Hematopoietic multipotent progenitor cell treated with erythropoietin and hydrocortisone succinate and interleukin-3 and kit ligand, for 4 days (in vitro differentiated cells): ENCODE measurements at regions not wholly inside any gene's neighbourhood (a gene's known extent, or its start where the extent isn't known, plus 50 kb on each side); places are given as distances from the start of the nearest gene placed in this dataset.

Experiments used
- DNase-seq: peaks from one replicate; pipeline ENCODE4 v3.0.0-alpha.2; 2015

DNA sequence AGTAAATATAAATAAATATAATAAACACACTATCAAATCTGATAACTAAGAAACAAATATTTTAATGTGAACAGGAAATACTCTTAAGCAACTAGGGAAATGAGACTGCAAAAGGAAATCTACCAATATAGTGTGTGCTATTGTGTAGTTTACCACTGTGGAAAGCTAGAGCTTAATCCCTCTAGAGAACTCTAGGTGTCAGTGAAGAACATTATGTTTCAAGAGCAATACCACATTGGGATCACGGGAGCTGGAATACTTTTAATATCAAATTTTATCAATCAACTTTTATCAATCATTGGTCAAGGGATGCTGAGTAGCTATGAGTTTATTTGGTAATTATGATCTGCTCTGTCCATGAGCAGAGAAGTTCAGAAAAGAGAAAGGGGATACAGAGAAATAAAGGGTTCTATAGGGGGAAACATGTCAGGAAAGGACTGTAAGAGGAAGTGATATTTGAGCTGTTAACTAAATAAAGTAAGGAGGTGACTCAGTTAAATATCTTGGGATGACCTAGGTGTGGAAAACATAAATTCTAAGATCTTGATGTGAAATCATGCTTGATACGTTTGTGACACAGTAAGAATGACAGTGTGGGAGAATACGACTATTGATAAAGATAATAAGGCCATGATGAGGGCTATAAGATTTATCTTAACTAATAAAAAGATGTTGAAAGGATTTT lies 762.2 kb upstream of the ALCAM start:
- DNase-seq, result peak; percentile 12

DNA sequence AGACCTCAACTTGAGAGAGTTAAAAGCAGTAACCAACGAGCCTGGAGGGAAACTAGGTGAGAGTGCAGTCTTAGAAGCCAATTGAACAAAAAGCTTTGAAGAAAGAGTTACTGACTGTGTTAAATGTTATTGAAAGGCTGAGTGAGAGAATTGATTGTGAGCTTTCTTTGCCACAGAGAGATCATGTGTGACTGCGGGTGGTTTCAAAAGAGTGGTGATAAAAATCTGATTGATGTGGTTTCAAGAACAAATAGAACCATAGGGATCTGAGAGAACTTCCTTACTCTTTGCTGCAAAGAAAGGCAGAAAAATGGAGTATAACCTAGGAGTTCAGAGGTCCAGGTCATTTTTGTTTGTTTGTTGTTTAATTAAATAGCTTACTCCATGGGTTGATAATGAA lies 759.9 kb upstream of the ALCAM start:
- DNase-seq, result peak; percentile 4

DNA sequence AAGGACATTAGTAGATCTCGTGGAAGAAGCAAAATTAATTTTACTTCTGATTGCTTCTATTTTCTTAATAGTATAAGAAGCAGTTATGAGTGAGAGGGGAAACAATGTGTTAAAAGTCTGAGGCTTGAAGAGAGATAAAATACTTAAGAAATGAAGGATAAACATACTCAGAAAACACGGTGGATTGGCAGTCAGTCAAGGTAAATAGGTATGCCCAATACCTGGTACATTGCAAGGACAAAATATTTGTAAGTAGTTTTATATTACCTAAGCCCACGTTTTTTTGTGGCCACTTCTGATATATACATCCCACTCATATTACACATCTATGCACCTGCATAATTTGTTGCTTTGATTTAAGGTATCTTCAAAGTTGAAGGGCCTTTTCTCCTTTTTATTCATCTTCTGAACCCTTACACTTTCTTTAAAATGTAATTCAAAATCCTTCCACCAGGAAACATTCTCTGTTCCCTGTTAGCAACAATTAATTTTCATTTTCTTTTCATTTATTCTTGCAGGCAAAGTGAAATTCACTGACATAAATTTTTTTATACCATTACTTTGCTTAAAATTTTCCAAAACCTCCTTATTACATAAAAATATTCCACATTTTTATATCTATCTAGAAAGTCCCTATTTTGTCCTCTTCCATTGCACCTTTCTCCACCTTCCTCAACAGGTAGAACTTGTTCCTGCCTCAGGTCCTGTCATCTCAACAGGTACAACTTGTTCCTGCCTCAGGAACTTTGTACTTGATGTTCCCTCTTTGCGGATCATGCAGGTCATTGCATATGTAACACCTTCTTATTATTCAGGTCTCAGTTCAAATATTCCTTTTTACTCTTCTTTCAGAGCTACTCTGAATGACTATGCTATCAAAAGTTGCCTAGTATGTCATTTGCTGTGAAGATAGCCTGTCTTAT lies 755.7 kb upstream of the ALCAM start:
- no peak for DNase-seq

DNA sequence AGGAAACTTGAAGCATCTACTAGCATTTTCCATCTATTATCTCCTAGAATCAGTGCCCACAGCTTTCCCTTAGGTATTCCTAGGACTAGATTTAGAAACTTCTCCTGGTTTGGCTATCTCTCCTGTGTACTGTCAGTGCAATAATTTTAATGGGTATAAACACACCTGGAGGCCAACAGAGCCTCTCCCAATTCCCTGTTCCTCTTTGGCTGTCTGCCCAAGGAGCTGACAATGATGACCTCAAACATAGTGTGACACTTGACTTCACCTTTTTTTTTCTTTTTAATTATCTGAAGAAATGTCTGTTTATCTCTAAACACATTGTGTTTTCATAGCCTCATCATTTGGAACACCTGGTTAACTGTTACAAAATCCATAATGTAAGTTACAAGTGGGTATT lies 754.5 kb upstream of the ALCAM start:
- DNase-seq, result no peak

DNA sequence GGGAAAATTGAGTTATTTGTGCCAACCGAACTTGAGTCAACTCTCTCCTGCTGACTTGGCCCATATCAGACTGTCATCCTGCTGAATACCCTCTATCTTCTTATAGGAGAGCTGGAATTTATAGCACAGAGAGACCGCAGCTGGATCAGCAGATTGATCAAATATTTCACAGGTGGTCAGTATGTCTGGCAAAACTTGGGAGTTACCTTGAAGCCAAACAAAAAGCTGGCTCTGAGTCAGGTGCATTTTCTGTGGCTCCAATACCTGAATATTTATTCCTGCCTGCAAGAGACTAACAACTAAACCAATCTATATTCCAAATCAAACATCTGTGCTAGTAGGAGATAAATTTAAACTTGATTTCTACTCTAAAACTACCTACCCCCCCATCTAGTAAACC lies 752.1 kb upstream of the ALCAM start:
- DNase-seq, result no peak

DNA sequence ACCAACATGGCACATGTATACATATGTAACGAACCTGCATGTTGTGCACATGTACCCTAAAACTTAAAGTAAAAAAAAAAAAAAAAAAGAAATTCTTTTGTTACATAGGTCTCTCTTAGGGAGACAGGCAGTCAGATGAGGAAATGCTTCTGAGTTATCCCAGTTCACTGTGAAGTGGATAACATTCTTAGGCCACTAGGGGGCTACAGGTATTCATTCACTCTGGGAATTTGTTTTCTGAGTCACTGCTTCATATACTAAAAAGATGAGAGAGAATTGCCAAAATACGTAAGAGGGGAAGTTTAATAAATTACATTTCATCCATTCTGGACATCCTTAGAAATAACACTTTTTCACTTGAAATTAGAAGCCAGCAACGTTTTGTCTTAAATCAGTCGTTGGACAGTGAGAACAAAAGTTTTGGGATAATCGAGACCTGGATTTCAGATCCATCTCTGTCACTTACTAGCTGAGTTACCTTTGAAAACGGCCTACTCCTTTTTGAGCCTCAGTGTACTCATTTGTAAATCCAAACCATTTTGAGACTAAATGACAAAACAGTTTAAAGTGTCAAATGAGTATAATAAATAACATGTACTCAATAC lies 738.4 kb upstream of the ALCAM start:
- peak; percentile 59 for DNase-seq

DNA sequence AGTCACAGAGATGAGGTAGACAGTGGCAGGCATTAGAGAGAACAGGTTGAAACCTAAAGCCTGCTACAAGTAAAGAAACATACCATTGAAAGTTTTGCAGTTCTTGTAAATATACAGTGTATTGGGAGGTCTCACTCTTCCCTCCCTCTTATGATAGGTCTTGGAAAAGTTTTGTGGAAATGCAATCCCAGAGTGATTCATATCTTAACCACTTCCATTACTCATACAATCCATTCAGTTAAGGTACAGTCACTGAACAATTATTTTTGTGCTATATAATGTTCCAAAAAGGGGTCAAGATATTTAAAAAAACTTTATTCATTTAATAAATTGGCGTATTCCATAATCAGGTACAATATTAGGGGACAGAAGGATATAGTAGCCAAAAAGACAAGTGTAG lies 737.7 kb upstream of the ALCAM start:
- no peak for DNase-seq

DNA sequence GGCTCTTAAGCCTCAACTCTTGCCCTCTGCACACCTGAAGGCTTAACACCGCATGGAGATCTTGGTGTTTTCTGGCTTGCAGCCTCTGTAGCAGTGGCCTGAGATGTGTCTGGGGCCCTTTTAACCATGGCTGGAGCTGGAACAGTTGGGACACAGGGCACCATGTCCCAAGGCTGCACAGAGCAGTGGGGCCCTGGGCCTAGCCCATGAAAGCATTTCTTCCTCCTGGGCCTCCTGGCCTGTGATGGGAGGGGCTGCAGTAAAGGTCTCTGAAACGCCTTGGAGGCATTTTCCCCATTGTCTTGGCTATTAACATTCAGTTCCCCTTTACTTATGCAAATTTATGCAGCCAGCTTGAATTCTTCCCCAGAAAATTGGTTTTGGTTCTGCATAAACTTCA lies 735.5 kb upstream of the ALCAM start:
- no peak for DNase-seq

DNA sequence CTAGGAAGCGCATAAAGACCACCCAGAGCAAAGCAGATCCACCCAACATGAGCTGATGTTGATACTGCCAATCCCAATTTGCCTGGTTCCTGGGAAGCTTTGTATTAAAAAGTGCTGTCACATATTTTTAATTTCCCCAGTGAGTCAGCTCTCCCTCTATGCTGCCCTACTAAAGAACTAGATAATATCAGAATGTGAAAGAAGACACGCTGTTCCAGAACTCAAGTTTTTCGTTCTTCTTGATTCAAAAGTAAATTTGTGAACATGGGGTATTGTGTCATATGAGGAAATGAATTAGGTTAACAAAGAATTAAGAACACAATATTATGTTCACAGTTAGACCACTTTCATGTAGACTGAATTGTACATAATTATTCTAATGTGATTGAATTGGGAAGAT lies 734.2 kb upstream of the ALCAM start:
- DNase-seq, result no peak

DNA sequence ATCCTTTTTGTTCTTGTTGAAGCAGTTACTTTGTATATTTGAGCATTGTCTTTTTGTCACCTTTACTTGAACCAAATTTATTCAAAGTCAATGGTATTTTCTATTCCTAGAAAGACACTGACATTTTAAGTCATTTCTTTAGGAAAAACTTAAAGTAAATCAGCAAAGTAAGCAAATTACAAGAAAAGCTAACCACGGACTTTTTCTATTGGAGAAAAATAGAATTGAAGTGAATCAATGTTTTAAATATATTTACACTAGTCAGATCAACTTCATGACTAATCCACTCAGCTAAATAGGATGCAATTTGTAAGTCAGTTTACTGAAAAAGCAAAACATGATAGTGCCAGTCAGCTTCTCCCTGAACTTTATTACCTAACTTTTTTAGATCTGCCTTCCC lies 733.8 kb upstream of the ALCAM start:
- DNase-seq, result no peak

DNA sequence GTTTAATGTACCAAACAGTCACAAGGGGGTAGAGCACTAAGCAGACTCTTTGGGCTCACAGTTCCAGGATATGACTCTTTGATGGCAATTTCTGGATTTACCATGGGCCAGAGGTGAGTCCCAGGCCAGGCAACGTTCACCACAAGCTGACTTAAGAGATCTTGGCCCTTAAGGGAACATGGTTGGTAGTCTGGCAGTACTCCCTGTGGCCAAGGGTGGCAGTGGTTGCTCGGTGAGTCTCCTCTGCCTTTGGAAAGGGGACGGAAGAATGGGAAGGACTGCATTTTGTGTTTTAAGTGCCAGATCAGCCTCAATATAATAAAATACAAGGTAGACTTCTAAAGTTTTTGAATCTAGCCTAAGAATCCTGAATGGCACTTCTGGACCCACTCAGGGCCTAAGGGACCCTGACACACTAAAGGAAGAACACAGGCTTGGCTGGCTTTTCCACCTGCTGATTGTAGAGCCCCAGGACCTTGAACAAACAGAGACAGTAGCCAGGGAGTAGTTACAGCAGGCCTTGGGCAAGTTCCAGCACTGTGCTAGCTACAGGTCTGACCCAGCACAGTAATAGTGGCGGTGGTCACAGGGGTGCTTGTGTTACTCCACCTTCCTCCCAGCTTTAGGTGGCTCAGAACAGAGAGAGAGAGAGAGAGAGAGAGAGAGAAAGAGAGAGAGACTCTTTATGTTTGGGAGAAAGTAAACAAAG lies 730.7 kb upstream of the ALCAM start:
- DNase-seq, result no peak

DNA sequence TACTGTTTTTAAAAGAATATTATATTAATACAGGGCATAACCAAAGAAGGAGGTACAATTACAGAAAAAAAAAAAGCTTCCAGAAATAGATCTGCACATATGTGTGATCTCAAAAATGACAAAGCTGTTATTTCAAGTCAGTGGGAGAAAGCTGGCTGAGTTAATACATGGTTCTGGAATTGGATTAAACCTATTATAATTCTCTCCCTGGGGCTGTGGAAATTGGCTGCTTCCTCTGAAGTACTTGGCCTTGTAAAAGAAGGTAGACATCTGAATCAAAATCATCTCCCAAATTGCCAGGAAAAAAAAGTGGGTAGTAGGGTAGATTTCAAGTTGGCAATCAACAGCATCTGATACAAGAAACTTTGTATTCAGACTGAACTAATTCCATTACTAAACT lies 723.9 kb upstream of the ALCAM start:
- no peak for DNase-seq

DNA sequence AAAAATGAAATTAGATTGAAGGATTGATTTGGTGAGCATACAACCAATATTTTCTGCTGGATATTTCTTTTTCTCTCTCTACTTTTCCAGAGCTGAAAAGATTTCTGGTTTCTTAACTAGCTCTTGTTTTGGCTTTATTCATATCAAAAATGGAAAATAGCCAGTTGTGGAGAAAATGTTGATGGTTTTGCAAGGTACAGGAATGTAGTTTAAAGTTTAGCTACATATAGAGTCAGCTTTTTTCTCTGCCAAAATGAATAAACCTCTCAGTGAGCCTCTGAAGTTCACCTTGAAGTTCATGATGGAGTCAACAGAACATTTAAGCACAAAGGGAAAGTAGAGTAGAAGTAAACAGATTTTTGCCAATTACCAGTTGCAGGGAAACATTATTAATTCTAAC lies 720.5 kb upstream of the ALCAM start:
- DNase-seq, result no peak

DNA sequence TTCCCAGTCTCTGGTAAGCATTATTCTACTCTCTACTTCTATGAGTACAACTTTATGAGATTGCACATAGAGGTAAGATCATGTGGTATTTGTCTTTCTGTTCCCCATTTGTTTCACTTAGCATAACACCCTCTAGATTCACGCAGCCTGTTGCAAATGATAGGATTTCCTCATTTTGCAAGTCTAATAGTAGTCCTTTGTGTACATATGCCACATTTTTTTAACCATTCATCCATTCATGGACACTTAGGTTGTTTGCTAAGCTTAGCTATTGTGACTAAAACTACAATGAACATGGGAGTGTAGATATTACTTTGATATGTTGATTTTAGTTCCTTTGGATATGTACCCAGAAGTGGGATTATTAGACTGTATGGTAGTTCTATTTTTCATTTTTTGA lies 717.9 kb upstream of the ALCAM start:
- DNase-seq, result no peak

DNA sequence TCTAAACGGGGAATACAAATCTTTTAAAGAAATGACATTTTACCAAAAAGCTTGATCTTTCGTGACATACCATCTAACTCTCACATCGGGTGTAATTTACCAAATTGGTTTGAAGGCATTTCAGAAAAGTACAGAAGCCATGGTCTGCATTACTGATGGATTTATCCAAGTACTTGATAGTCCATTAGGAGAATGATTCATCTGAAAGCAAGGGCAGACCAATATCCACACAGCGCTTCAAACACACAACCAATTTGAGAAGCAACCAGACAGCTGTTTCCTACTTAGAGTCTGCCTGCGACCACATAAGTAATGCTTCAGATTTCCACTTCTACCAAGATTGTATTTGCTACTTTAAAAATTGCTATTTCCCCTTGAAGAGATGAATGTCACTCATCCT lies 697.6 kb upstream of the ALCAM start:
- no peak for DNase-seq

DNA sequence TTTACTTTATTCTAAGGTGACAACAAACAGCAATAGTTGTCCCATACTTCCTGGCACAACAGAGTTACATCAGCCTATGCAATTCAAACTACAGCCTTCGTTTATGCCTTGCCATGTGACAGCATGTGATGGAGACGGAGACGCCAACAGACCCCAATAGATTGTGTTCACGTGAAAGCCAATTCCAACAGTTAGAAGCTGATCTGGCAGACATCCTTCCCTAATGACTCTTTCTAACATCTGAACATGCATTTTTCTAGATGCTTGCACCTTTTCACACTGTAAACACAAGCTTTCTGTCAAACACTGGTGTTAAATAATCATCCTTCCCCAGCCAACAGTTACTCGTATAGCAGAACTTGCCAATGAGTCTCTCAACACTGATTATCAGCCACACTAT lies 694.4 kb upstream of the ALCAM start:
- DNase-seq, result no peak

DNA sequence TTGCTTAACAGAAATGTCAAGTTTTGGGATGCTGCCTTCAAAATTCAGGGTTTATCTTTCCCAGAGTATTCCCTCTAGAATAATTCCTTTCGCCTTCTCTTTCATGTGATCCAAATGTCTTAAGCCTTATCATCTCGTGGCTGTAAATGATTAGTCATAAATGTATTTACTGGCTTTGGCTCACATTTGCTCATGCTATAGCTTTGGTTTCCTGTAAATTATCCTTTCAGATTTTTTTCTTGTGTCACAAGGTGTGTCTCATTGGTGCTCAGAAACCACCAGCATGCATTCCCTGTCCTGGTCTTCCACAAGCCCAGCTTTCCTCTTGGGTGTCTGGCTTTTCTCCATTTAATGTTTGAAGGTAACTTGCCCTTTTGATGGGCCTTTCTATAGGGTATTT lies 692.7 kb upstream of the ALCAM start:
- no peak for DNase-seq

DNA sequence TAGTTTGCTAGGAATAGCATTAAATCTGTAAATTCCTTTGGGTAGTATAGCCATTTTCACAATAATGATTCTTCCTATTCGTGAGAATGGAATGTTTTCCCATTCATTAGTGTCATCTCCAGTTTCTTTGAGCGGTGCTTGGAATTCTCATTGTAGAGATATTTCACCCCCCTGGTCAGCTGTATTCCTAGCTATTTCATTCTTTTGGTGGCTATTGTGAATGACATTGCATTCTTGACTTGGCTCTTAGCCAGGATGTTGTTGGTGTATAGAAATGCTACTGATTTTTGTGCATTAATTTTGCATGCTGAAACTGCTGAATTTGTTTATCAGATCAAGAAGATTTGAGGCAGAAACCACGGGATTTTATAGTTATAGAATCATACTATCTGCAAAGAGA lies 690.5 kb upstream of the ALCAM start:
- no peak for DNase-seq

DNA sequence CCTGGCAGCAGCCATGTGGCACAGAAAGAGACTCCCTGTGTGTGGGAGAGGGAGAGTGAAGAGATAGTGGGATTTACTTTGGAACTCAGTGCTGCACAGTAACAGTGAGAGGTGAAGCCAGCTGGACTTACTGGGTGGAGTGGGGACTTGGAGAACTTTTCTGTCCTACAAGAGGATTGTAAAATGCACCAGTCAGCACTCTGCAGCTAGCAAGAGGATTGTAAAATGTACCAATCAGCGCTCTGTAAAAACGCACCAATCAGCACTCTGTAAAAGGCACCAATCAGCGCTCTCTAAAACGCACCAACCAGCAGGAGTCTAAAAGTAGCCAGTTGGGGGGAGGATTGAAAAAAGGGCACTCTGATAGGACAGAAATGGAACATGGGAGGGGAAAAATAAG lies 688.8 kb upstream of the ALCAM start:
- no peak for DNase-seq

DNA sequence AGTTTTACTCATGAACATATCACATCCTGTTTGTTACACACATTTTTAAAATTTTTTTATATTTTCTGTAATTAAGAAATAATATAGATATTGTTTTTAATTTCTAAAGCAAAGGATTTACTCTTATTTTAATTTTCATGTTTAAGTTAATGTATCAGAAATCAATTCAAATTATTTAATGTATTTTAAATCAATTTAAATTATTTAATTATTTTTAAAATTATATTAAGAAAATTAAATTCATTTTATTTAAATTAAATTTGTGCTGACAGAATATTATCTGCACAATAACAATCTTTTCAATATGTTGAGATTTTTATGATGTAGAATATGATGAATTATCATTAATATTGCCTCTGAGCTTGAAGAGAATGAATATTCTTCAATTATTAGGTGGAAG lies 681.2 kb upstream of the ALCAM start:
- no peak for DNase-seq

DNA sequence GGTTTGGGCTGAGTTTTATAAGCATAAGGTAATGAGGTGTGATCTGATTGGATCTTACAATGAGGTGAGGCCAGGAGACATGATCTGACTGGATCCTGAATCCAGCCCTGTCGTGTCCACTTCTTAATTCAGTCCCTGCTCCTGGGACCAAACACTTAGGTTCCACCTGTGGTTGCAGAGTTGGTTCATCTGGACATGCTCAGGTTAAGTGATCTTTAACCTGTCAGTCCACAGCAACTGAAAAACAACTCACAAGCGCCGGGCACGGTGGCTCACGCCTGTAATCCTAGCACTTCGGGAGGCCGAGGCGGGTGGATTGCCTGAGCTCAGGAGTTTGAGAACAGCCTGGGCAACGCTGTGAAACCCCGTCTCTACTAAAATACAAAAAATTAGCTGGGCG lies 679.3 kb upstream of the ALCAM start:
- no peak for DNase-seq

DNA sequence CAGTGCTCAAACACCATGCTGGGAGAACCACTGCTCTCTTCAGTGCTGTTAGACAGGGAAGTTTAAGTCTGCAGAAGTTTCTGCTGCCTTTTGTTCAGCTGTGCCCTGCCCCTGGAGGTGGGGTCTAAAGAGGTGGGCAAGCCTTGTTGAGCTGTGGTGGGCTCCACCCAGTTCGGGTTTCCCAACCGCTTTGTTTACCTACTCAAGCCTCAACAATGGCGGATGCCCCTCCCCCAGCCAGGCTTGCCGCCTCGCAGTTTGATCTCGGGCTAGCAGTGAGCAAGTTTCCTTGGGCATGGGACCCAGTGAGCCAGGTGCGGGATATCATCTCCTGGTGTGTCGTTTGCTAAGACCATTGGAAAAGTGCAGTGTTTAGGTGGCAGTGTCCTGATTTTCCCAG lies 670.2 kb upstream of the ALCAM start:
- no peak for DNase-seq

DNA sequence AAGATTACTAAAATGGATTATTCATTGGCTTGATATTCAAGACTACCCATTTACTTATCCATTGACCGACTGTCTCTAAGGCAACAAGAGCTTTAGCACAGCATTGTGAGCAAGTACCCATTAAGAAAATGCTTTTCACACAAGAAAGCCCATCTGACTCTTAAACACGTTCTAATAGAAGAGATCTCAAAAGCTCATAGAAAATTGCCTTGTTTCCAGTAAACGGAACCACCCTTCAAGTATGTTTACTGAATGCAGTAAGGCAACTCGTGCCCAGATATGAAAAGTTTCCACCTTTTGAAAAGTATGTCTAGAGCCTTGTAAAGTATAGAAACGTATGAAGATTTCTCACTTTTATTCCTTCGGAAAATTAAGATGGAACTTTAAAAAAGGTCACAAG lies 655.3 kb upstream of the ALCAM start:
- no peak for DNase-seq

DNA sequence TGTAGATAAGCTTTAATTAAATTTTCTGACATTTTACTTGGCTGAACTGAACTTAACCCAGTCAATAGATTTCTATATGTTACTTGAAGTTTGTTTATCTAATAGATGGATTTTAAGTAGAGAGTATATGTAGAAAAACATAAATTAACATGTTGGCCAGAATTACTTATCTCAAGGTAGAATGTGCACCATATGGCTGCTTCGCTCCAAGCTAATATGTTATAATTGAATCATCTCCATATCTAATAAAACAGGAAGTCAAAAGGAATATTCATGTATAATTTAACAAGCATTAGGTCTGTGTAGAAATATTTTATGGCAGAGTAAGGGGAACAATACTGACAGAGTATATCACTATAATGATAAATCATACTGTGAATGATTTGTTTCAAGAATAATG lies 650.7 kb upstream of the ALCAM start:
- no peak for DNase-seq
